AG04450 (cell line): ENCODE measurements at regions not wholly inside any gene's neighbourhood (a gene's known extent, or its start where the extent isn't known, plus 50 kb on each side); places are given as distances from the start of the nearest gene placed in this dataset.

Experiments
- CTCF ChIA-PET: fragments of 300-600, 350-600 bp; formaldehyde crosslinking; extraction: SDS; loops from one replicate; lab custom pipeline; 2022; ENCODE audit warnings: antibody characterized with exemption, inconsistent platforms; lab: Charles Lee
- POLR2A ChIA-PET: fragments of 350-600 bp; formaldehyde crosslinking; extraction: SDS; loops from one replicate; lab custom pipeline; 2021; ENCODE audit warnings: antibody characterized with exemption, inconsistent platforms; lab: Yijun Ruan, JAX
- DNase-seq: peaks from one replicate; pipeline ENCODE4 v3.0.0-alpha.2; 2011; ENCODE audit warnings: low read depth, low spot score
- H3K27ac ChIP-seq: one replicate; pipeline ENCODE4 v1.5.1; 2012; ENCODE audit warnings: low read depth, low read length, control low read depth
- H3K27me3 ChIP-seq: one replicate; pipeline ENCODE4 v1.6.0; 2012; ENCODE audit warnings: low read length; ENCODE audit not compliant: control insufficient read depth, insufficient read depth
- H3K4me3 ChIP-seq: 2 replicates; pipeline ENCODE4 v1.5.1; 2011; ENCODE audit warnings: mild to moderate bottlenecking, low read depth, low read length, control low read depth
- H3K9me3 ChIP-seq: 2 replicates; pipeline ENCODE4 v1.5.1; 2012; ENCODE audit warnings: low read length; ENCODE audit not compliant: control insufficient read depth, insufficient read depth
- TF ChIP-seq, protein P1 (sequence below): IDR thresholded peaks from 2 replicates; pipeline ENCODE4 v1.5.1; 2011; ENCODE audit warnings: low read depth, low read length, control low read depth, inconsistent platforms

DNA sequence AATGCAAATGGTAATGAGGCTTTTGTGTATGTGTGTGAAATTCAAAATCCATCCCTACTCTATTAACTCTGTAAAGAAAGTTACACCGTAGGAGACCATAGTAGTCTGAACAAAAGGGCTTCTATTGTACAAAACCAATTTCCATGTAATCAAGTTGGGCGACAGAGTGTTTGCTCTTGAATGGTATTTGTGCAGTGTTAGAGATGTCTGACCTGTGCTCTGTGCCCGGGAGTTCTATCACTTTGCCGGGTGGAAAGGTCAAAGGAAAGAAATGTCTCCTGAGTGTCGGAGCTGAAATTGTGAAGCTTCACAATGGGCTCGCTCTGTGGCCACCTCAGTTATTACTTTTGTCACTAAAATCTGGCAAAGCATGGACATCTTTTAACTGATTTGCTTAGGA lies 312.0 kb downstream of the SAMD5 start:
- ChIA-PET CTCF (no interaction called here), POLR2A (no interaction called here)
- Histone ChIP-seq H3K27ac (no peak overlapping the region), H3K4me3 (no peak overlapping the region), H3K9me3 (no peaks in the 10 kb centered on the region), H3K27me3 (no peaks in the 10 kb centered on the region)
- TF ChIP-seq, protein P1, sequence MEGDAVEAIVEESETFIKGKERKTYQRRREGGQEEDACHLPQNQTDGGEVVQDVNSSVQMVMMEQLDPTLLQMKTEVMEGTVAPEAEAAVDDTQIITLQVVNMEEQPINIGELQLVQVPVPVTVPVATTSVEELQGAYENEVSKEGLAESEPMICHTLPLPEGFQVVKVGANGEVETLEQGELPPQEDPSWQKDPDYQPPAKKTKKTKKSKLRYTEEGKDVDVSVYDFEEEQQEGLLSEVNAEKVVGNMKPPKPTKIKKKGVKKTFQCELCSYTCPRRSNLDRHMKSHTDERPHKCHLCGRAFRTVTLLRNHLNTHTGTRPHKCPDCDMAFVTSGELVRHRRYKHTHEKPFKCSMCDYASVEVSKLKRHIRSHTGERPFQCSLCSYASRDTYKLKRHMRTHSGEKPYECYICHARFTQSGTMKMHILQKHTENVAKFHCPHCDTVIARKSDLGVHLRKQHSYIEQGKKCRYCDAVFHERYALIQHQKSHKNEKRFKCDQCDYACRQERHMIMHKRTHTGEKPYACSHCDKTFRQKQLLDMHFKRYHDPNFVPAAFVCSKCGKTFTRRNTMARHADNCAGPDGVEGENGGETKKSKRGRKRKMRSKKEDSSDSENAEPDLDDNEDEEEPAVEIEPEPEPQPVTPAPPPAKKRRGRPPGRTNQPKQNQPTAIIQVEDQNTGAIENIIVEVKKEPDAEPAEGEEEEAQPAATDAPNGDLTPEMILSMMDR: no peak
- DNase-seq: no peak

DNA sequence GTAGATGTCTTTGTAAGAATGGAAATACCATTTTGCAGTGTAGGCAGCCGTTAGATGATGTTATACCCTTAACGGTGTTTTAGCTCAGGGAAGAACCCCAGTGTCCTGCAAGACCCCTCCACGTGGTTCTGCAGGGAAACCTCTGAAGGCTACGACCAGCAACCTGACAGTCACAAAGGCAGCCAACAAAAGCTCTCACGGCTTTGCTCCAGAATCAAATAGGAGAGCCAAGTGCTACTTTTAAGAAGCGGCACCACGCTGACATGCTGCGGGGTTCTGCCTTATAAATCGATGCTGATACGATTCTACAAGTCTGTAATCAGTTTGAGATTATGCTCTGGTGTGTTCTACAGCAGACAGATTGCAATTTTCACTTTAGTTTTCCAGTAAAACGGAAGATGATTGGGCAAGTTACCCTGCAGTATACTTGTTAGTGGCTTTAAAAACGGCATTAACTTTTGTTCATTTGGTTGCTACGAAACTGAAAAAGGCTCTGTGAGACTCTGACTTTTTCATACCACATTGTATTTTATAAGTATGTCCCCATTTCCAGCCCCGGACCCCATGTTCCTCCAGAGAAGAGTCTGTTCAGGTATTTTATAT lies 312.9 kb downstream of the SAMD5 start:
- POLR2A ChIA-PET: no interaction called here
- TF ChIP-seq, protein P1: no peak
- Histone ChIP-seq H3K4me3 (no peak overlapping the region), H3K27ac (no peak overlapping the region), H3K27me3 (no peaks in the 10 kb centered on the region), H3K9me3 (no peaks in the 10 kb centered on the region)
- no peak for DNase-seq
- CTCF ChIA-PET: no interaction called here

DNA sequence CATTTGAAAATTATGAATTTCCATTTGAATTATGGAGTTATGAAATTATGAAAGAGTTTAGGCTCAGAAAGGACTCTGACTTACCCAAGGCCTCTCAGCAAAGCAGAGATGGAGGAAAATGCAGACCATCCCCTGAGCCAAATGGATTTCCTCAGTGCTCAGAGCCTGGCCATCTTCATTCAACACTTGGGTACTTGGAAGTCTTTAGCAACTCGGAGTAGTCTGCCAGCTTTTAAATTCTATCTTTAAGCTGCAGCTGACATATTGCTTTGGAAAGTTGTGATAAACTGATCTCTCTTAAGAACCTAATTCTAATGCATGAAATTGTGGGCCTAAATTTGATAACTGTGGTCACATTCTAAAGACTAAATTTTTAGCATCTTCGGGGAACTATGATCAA lies 315.4 kb downstream of the SAMD5 start:
- TF ChIP-seq, protein P1: no peak
- no peak for DNase-seq
- ChIA-PET POLR2A (no interaction called here), CTCF (no interaction called here)
- no peaks in the 10 kb centered on the region for H3K27me3 ChIP-seq
- no peaks in the 10 kb centered on the region for H3K9me3 ChIP-seq
- no peak overlapping the region for H3K27ac ChIP-seq
- no peak overlapping the region for H3K4me3 ChIP-seq

DNA sequence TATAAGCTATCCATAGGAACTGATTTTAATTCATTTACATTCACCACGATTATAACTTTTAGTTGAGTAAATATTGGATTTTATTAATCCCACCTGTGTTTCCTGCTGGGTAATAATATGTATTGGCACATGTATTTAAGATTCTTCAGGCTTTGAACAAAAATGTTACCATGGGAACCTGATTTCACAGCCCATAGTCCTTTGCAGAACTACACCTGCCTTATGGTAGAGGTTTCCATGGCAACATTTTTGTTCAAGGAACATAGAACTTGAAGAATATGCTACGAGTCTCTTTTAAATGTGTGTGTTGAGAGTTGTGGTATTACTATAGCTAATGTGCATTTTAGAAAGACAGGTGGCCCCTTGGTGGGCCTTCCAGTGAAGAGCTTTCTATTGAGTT lies 317.4 kb downstream of the SAMD5 start:
- no peak overlapping the region for H3K4me3 ChIP-seq
- H3K27me3 ChIP-seq: no peaks in the 10 kb centered on the region
- no peak for DNase-seq
- CTCF ChIA-PET: no interaction called here
- POLR2A ChIA-PET: no interaction called here
- no peaks in the 10 kb centered on the region for H3K9me3 ChIP-seq
- no peak overlapping the region for H3K27ac ChIP-seq
- TF ChIP-seq, protein P1: no peak

DNA sequence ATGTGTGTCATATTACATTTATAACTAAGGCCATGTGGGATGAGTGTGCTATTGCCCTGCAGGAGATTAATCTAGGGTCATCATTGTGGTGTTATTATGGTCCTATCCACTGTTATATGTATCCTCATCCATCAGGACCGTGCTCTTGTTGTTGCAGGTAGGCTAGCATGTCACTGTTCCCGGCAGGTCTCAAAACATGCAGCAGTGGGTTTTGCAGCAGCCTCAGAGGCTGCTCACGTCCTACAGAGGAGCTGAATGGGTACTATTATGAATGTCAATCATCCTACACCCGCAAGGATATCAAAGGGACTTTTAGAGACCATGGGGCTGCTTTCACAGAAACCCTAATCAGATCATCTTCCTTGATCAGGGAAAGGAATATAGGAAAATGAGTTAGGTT lies 318.2 kb downstream of the SAMD5 start:
- Histone ChIP-seq H3K9me3 (no peaks in the 10 kb centered on the region), H3K27ac (no peak overlapping the region), H3K4me3 (no peak overlapping the region), H3K27me3 (no peaks in the 10 kb centered on the region)
- no peak for DNase-seq
- ChIA-PET POLR2A (no interaction called here), CTCF (no interaction called here)
- TF ChIP-seq, protein P1: no peak
